H1 (cell line): ENCODE measurements at regions not wholly inside any gene's neighbourhood (a gene's known extent, or its start where the extent isn't known, plus 50 kb on each side); places are given as distances from the start of the nearest gene placed in this dataset.

Experiments
- CHD2 ChIP-seq: IDR thresholded peaks from 2 replicates; pipeline ENCODE4 v1.6.1; 2012; ENCODE audit warnings: low read length, improper control_type of control experiment
- CREB1 ChIP-seq: IDR thresholded peaks from 2 replicates; pipeline ENCODE4 v1.6.1; 2012; ENCODE audit warnings: inconsistent platforms
- CTCF ChIP-seq, 3 experiments: IDR thresholded peaks; 1 replicate in 2 of 3; 2 replicates in 1 of 3; pipeline versions ENCODE4 v1.5.1 to v1.6.1; 2011; ENCODE audit warnings: low read length in 3 of 3, mild to moderate bottlenecking in 3 of 3, inconsistent platforms in 2 of 3, low read depth in 1 of 3, moderate library complexity in 1 of 3; ENCODE audit not compliant: insufficient read depth in 1 of 3; ENCODE audit errors: control extremely low read depth in 1 of 3
- EZH2 ChIP-seq: fragments of 200-600 bp; sonication (generic); IDR thresholded peaks from 2 replicates; pipeline ENCODE4 v1.7.1; 2012; ENCODE audit warnings: low read depth, mild to moderate bottlenecking, moderate library complexity, low read length, inconsistent platforms; ENCODE audit not compliant: severe bottlenecking
- GTF2F1 ChIP-seq: IDR thresholded peaks from 2 replicates; pipeline ENCODE4 v1.6.1; 2012; ENCODE audit warnings: low read depth, low read length, improper control_type of control experiment, borderline replicate concordance
- MAX ChIP-seq: IDR thresholded peaks from 2 replicates; pipeline ENCODE4 v1.6.1; 2012; ENCODE audit warnings: inconsistent platforms
- POLR2AphosphoS5 ChIP-seq: IDR thresholded peaks from 2 replicates; pipeline ENCODE4 v1.6.1; 2011; ENCODE audit warnings: low read depth, low read length
- RFX5 ChIP-seq: IDR thresholded peaks from 2 replicates; pipeline ENCODE4 v1.6.1; 2011; ENCODE audit warnings: low read depth, low read length, improper control_type of control experiment, borderline replicate concordance
- SIRT6 ChIP-seq: IDR thresholded peaks from one replicate; pipeline ENCODE4 v1.7.1; 2012; ENCODE audit warnings: low read length, inconsistent platforms
- SP1 ChIP-seq: IDR thresholded peaks from 2 replicates; pipeline ENCODE4 v1.6.1; 2011; ENCODE audit warnings: low read depth, low read length
- TEAD4 ChIP-seq: IDR thresholded peaks from 2 replicates; pipeline ENCODE4 v1.6.1; 2012; ENCODE audit warnings: low read depth, low read length, inconsistent platforms, mixed read lengths

GRCh38 chr19:28917621-28918020 is 295.3 kb downstream of the UQCRFS1 start:
- TF ChIP-seq SIRT6, result no peak
- no peak for TF ChIP-seq TEAD4
- TF ChIP-seq CTCF (IDR thresholded peaks at IDR 0.05; ENCODE audit: control extremely low read depth in 1 of 3, insufficient read depth in 1 of 3, low read depth in 1 of 3, low read length in 3 of 3), result no peak
- no peak for TF ChIP-seq CHD2
- no peak for TF ChIP-seq RFX5
- TF ChIP-seq GTF2F1, result no peak
- TF ChIP-seq EZH2, result no peak
- no peak for TF ChIP-seq MAX
- TF ChIP-seq SP1, result no peak
- TF ChIP-seq POLR2AphosphoS5, result no peak
- no peak for TF ChIP-seq CREB1
